ENCODE measurements at regions not wholly inside any gene's neighbourhood (a gene's known extent, or its start where the extent isn't known, plus 50 kb on each side); places are given as distances from the start of the nearest gene placed in this dataset.
"Not testable (repeated sequence)": the region's sequence is repeated elsewhere in the genome, so short reads cannot be mapped to it uniquely, and the experiment has no call there.

GRCh38 chr2:7732497-7732896 lies 815.3 kb downstream of the RNF144A start:
- DNase-seq: no peak

DNA sequence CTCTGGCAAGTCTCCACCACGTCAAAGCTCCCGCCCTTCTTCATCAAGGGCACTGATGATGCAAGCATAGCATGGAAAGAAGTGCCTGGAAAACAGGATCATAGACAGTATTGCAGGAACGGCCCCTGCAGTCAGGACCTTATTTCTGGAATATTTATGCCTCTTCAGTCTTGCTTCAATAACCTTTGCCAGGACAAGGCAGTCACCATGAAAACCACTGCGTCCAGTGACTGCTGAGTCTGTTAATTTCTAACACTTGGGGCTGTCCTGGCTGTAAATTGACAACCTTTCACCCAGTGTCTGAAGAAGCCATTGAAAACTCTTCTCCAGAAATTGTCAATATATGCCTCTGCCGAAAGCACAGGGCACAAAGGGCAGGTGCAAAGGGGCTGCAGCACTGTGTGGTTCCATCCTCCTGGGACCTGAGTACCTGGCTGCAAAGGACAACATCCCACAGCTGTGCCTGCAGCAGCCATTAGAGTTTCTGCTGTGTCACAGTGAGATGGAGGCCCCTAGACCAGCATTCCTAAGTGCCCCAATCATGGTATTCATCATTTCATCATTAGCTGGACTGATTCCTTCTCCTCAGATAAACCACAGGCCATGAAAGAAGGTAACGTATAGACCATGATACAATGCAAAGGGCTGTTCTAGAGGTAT lies 819.6 kb downstream of the RNF144A start:
- no peak for DNase-seq

- no peak for DNase-seq
Observed at GRCh38 chr2:7738596-7738995, 821.4 kb downstream of the RNF144A start.

GRCh38 chr2:7740114-7740513 lies 822.9 kb downstream of the RNF144A start:
- DNase-seq: no peak

DNA sequence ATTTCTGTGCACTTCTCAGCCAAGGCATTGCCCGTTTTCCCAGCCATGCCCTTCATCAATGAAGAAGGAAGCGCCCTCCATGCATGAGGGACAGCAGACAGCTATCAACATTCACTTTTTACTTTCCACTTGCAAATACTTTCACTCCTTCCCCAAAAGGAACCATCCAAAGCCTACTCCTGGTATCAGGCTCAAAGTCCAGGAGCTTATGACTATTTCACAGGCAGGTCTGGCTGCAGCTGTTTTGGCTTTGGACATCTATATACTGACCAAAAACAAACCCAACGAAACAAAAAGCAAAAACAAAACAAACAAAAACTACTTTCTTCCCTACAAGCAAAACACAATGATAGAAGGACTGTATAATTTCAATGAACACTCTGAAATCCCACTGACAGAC lies 825.1 kb downstream of the RNF144A start:
- no peak for DNase-seq

- no peak for DNase-seq
Observed at GRCh38 chr2:7744827-7745226, 827.6 kb downstream of the RNF144A start.

GRCh38 chr2:7745369-7745768 lies 828.2 kb downstream of the RNF144A start:
- no peak for DNase-seq

GRCh38 chr2:7748717-7749415 lies 831.7 kb downstream of the RNF144A start:
- no peak for DNase-seq

DNA sequence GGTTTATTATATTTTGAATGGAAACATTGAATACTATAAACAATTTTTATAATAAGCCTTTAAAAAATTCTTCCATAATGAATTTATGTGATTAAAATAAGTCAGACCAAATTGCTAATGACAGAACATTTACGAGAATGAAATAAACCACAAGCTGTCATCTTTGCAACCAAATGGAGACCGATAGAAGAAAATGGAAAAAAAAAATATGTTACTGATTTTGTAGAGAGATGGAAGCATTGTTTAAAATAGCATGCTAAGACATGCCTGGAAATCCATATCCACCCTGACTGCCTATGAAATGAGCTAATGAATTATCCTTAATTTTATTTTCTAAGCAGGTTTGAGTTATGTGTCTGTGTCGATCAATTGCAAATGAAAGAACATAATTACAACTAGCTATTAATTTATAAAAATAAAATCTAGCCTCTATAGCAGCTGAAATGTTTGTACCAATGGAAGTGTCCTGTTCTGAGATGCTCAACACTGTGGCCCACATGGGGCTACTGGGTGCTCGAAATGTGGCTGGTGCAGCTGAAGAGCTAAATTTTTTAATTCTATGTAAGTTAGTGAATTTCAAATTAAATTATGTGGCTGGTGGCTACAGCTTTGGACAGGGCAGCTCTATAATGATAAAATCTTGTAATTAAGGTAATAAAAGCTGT lies 832.8 kb downstream of the RNF144A start:
- no peak for DNase-seq

- DNase-seq: no peak
Observed at GRCh38 chr2:7752291-7752690, 835.1 kb downstream of the RNF144A start.

DNA sequence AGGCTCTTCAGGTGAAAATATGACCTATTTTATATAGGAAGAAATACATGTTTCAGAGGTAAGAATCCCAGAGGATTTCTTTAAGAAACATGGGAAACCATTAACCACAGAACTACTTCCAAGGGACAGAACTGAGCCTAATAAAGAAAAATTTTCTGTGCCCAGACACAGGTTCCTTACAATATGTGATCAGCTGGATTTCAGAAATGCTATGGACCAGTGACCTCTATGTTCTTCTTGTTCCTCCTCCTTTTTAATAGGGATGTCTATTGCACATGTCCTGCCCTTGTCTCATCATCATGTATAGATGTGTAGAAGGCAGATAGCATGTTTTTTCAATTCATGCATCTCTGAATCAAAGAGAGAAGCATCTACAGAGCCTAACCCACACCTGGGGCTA lies 836.6 kb downstream of the RNF144A start:
- DNase-seq: no peak

DNA sequence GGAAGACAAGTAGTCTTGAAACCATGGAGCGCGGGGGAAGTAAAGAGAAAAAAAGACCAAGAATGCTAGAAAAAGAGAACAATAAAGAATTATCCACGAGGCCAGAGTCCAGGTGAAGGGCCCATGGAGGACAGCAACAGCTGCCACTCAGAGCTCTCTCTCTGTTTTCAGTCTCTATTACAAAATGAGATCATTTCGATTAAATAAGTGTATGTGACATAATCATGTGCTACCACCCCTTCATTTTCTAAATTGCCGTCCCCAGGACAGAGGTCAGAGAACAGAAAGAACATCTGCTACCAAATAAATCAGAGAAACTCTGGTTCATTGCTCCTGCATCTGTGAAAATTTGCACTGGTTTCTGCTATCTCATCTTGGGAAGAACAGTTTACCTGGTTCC lies 838.7 kb downstream of the RNF144A start:
- no peak for DNase-seq

- no peak for DNase-seq
Observed at GRCh38 chr2:7758073-7758759, 841.0 kb downstream of the RNF144A start.

DNA sequence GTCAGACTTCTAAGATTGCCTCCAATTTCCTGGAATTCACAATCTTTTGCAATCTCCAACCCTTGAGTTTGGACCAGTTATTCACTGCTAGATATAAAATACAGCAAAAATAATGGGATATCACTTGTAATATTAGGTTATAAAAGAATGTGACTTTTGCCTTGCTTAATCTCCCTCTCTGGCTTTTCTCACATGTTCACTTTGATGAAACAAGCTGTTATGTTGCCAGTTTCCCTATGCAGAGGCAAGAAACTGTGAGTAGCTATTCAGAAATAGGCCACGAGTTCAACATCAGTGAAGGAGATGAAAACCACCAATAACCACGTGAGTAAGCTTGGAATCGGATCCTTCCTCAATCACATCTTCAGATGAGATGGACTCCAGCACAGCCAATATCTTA lies 842.7 kb downstream of the RNF144A start:
- no peak for DNase-seq

- DNase-seq: not testable (repeated sequence)
Observed at GRCh38 chr2:7763418-7763817, 846.2 kb downstream of the RNF144A start.

DNA sequence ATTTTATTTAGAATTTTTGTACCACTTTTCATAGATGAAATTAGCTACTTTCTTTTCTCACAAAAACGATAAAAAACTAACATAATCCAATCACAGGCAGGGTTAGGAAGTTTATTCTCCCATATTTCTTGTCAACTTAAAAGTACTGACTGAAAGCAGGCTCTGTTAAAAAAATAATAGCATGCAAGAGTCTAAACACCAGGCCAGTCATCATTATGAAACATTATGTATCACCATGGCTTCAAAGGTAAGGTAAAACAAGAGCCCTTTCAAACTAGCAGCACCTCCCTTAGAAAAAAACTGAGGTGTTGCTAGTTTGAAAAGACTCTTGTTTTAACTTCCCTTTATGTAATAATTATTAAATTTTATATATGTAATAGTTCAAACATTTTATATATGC lies 848.0 kb downstream of the RNF144A start:
- no peak for DNase-seq

DNA sequence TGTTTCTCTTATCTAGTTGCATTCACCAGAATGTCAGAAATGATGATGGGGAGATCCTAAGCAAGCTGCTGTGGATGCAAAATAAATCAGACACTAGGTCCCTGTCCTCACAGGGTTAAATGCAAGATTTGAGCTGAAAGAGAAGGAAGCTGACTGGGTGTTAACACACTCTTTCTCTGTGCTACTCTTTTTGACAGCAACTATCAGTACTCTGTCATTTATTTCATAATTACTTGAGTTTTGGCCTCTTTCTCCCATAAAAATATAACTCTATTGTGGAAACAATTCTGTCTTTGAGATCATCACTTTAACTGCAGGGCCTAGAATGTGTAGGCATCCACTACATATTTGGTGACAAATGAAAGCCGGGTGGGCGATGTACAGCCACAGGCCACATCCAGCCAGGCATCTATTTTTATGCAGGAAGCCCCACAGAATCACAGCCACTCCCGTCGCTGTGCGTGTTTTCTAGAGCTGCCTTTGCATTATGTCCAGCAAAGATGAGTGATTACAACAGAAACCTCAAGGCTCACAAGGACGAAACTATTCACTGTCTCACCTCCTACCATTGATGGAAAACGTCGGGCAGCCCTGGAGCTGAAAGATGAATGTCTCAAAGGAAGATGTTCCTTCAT lies 849.0 kb downstream of the RNF144A start:
- DNase-seq: no peak

DNA sequence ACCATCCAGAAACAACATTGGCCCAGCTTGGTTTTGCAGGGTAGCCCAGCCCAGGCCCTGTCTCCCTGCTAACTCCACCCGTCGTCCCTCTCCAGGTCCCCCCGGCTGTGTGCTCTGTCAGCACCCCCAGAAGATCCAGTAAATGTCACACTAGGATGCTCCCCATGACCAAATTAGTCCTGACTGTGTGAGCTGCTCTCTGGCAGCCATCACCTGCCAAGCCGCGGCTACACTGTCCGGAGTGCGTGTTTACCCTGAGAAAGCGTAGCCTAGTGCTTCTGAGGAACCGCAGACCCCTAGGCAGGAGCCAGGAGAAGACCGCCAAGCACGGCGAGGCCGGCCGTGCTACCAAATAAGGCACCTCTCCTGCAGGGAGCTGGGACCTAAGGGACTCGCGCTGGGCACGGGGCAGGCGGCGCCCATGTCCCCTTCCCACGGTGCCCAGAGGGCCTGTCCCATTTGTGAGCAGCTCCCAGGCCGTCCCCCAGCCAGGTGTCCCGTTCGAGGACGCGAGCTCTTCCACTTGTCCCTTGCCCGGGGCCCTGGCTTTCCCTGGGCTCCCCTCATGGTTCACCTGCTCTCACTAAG lies 849.9 kb downstream of the RNF144A start:
- no peak for DNase-seq

DNA sequence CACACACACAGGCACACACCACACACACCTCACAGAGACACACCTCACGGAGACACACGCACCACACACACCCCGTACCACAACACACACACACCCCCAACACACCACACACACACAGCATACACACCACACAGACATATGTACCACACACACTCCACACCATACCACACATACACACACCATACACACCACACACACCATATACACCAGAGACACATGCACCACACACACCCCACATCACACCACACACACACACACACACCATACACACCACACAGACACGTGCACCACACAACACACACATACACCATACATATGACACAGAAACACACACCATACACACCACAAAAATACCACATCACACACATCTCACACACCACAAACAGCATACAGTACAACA lies 850.7 kb downstream of the RNF144A start:
- DNase-seq: no peak

DNA sequence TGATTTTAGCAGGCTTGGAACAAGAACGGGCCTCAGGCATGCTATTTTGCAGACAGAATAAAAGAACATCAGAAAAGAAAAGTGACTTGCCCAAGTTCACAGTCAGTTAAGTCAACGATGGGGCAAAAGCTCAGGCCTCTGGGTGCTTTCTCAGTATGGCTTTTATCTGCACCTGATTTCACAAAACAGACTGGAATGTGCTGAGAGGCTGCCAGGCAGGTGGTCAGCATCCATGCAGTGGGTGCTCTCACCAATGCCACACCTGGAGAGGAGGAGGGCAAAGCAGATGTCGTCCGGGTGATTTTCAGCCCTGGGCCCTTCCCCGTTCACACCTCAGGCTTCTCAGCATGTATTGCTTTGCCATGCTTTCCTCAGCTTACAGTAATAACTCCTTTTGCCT lies 854.6 kb downstream of the RNF144A start:
- DNase-seq: no peak

GRCh38 chr2:7773362-7774360 lies 856.4 kb downstream of the RNF144A start:
- no peak for DNase-seq

DNA sequence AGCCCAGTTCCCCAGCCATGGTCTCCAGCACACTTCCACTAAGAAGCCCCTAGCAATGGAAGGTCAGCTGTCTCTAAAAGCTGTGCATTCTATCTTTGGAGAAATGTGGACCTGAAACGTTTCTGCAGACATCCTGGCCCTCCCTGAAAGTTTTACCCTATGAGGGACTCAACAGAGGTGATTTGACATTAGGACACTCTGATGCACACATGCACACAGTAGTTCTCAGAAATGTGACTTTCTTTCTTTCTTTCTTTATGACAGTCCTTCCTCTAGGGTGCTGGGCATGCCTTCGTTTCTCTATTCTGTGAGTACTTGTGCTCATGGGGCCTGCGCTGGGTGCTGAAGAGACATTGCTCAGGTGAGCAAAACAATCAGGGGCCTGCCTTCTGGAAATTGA lies 857.3 kb downstream of the RNF144A start:
- no peak for DNase-seq
